ENCODE measurements at regions not wholly inside any gene's neighbourhood (a gene's known extent, or its start where the extent isn't known, plus 50 kb on each side); places are given as distances from the start of the nearest gene placed in this dataset.

GRCh38 chr5:168169791-168170190, 121.7 kb upstream of the WWC1 start:
- peaks cover 6 to 20% of the 10 kb centered on the region in 2 experiments for H3K36me3 ChIP-seq (ENCODE audit: control insufficient read depth in 2 of 2, extremely low read depth in 1 of 2, insufficient read depth in 2 of 2, low read length in 2 of 2)
- FAIRE-seq: no peak

GRCh38 chr5:168171901-168172759, 119.3 kb upstream of the WWC1 start:
- DNase-seq (ENCODE audit: low read depth, low spot score) (no peak), FAIRE-seq (no peak)
- Histone ChIP-seq H3K4me2 (ENCODE audit: control insufficient read depth, extremely low read depth, insufficient read depth, low read depth, low read length) (no peak overlapping the region), H3K9ac (ENCODE audit: control insufficient read depth, extremely low read depth, insufficient read depth, low read length) (no peak overlapping the region), H3K4me1 (ENCODE audit: control insufficient read depth, extremely low read depth, insufficient read depth, low read length) (no peaks in the 10 kb centered on the region), H3K9me3 (ENCODE audit: control insufficient read depth, low read depth, low read length) (no peaks in the 10 kb centered on the region), H3K9me1 (ENCODE audit: control insufficient read depth, extremely low read depth, insufficient read depth, low read length) (no peaks in the 10 kb centered on the region), H3K36me3 (ENCODE audit: control insufficient read depth in 2 of 2, extremely low read depth in 1 of 2, insufficient read depth in 2 of 2, low read length in 2 of 2) (peaks cover 8 to 29% of the 10 kb centered on the region in 2 experiments), H3K79me2 (ENCODE audit: control insufficient read depth, insufficient read depth, low read length) (no peaks in the 10 kb centered on the region), H2AFZ (ENCODE audit: control insufficient read depth, low read length) (no peak overlapping the region), H3K4me3 (ENCODE audit: control insufficient read depth in 2 of 3, extremely low read depth in 1 of 3, insufficient read depth in 2 of 3, low read depth in 1 of 3, low read length in 3 of 3) (no peak overlapping the region), H4K20me1 (ENCODE audit: control insufficient read depth, extremely low read depth, insufficient read depth, low read length) (no peaks in the 10 kb centered on the region), H3K27ac (ENCODE audit: control insufficient read depth, insufficient read depth, low read length) (no peak overlapping the region), H3K27me3 (ENCODE audit: control insufficient read depth, extremely low read depth, insufficient read depth, low read length) (no peaks in the 10 kb centered on the region)
- no peak for TF ChIP-seq CTCF (optimal IDR thresholded peaks at IDR 0.05 in 1 of 3, IDR thresholded peaks at IDR 0.05 in 1 of 3, conservative IDR thresholded peaks at IDR 0.05 in 1 of 3; ENCODE audit: extremely low read depth in 1 of 3, insufficient read depth in 2 of 3, low read length in 3 of 3)
- TF ChIP-seq EZH2 (IDR thresholded peaks at IDR 0.05; ENCODE audit: low read length): no peak
- dilution Hi-C loops (cut with MboI; ENCODE audit: extremely low pct_ligation_motif_present, low sequenced_read_pairs): no loop called here

More at GRCh38 chr5:168169791-168170190, 121.7 kb upstream of the WWC1 start:
- Histone ChIP-seq H3K79me2 (ENCODE audit: control insufficient read depth, insufficient read depth, low read length) (no peaks in the 10 kb centered on the region), H3K27ac (ENCODE audit: control insufficient read depth, insufficient read depth, low read length) (no peak overlapping the region), H3K27me3 (ENCODE audit: control insufficient read depth, extremely low read depth, insufficient read depth, low read length) (no peaks in the 10 kb centered on the region), H2AFZ (ENCODE audit: control insufficient read depth, low read length) (no peak overlapping the region), H3K9ac (ENCODE audit: control insufficient read depth, extremely low read depth, insufficient read depth, low read length) (no peak overlapping the region), H3K4me1 (ENCODE audit: control insufficient read depth, extremely low read depth, insufficient read depth, low read length) (no peaks in the 10 kb centered on the region), H4K20me1 (ENCODE audit: control insufficient read depth, extremely low read depth, insufficient read depth, low read length) (no peaks in the 10 kb centered on the region), H3K4me2 (ENCODE audit: control insufficient read depth, extremely low read depth, insufficient read depth, low read depth, low read length) (no peak overlapping the region), H3K9me1 (ENCODE audit: control insufficient read depth, extremely low read depth, insufficient read depth, low read length) (no peaks in the 10 kb centered on the region), H3K4me3 (ENCODE audit: control insufficient read depth in 2 of 3, extremely low read depth in 1 of 3, insufficient read depth in 2 of 3, low read depth in 1 of 3, low read length in 3 of 3) (no peak overlapping the region), H3K9me3 (ENCODE audit: control insufficient read depth, low read depth, low read length) (no peaks in the 10 kb centered on the region)
- TF ChIP-seq CTCF (optimal IDR thresholded peaks at IDR 0.05 in 1 of 3, IDR thresholded peaks at IDR 0.05 in 1 of 3, conservative IDR thresholded peaks at IDR 0.05 in 1 of 3; ENCODE audit: extremely low read depth in 1 of 3, insufficient read depth in 2 of 3, low read length in 3 of 3) (no peak), EZH2 (IDR thresholded peaks at IDR 0.05; ENCODE audit: low read length) (no peak)
- dilution Hi-C loops (cut with MboI; ENCODE audit: extremely low pct_ligation_motif_present, low sequenced_read_pairs): no loop called here
- DNase-seq (ENCODE audit: low read depth, low spot score): no peak

All from keratinocyte (primary cell).